NCI-H2081 (cell line): ENCODE measurements at regions not wholly inside any gene's neighbourhood (a gene's known extent, or its start where the extent isn't known, plus 50 kb on each side); places are given as distances from the start of the nearest gene placed in this dataset.
"Not testable (repeated sequence)": the region's sequence is repeated elsewhere in the genome, so short reads cannot be mapped to it uniquely, and the experiment has no call there.

Source experiments
- DNase-seq, 2 experiments: peaks; one replicate each; lab custom pipeline; 2025; lab: John Stamatoyannopoulos, UW

DNA sequence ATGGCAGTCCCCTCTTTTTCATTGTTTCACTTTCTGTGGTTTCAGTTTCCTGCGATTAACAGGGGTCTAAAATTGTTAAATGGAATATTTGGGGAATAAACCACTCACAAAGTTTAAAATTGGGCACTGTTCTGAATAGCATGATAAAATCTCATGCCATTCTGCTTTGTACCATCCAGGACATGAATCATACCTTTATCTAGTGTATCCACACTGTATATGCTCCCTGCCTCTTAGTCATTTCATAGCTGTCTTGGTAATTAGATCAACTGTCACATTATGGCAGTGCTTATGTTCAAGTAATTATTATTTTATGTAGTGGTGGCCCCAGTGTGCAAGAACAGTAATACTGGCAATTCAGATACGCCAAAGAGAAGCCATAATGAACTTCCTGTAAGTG is 734.5 kb downstream of the ZPLD1 start:
- no peak for DNase-seq

DNA sequence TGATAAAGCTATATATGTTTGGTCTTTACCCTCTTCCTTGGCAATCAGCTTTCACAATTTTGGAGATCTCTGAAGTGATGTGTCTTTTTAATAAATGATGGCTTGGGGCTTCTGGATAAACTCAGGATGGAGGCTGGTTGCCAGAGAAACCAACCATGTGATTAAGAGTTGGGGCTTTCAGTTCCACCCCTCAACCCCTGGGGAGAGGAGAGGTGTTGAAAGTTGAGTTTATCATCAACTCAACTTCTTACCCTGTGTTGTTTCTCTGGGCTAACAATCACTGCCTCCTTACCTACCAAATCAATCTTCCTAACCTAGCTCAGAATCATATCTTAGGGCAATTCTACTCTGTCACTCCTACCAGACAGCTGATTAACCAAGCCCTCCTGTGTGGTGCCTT is 735.8 kb downstream of the ZPLD1 start:
- DNase-seq = no peak

DNA sequence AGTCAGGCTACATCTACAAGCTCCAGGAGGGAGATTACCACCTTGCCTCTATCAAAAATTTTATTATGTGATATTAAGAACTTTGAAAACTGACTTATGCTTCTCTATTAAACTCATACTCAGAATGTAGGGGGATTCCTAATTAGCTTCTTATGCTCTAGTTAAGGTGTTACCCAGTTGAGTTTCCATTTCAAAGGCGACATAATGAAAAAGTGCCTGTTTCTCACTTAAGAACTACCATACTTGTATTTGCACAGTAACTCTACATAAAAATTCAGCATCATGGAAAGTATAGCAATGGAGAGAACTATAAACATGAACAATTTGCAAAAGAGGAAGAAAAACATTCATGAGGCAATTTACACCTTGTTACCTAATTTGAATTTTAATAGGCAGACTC is 739.1 kb downstream of the ZPLD1 start:
- no peak for DNase-seq

DNA sequence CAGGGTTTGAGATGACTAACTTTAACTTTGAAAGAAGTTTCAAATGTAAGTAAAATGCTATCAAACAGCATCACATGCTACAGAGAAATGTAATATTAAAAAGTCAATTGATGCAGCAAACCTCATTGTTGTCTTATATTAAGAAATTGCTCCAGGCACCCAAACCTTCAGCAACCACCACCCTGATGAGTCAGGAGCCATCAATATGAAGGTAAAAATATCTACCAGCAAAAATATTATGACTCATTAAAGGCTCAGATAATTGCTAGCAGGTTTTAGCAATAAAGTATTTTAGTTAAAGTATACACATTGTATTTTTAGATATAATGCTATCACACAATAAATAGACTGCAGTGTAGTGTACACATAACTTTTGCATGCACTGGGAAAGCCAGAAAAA is 746.3 kb downstream of the ZPLD1 start:
- no peak for DNase-seq

DNA sequence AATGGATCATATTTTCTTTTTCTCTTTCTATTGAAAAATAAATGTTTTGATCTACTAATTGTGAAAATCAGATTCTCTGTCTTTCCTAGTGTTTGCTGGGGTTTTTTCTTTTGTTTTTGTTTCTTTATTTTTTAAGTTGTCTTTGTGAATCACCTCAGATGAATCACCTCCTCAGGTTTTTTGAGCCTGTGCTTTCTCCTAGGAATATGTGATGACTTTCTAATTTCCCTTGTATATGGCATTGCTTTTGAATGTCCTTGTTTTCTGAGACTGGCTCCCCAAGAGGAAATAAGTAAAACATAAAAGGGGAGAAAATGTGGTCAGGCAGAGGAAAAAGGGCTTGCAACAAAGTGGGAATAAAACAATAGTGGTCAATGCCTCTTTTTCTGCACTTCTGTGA is 750.0 kb downstream of the ZPLD1 start:
- no peak for DNase-seq

DNA sequence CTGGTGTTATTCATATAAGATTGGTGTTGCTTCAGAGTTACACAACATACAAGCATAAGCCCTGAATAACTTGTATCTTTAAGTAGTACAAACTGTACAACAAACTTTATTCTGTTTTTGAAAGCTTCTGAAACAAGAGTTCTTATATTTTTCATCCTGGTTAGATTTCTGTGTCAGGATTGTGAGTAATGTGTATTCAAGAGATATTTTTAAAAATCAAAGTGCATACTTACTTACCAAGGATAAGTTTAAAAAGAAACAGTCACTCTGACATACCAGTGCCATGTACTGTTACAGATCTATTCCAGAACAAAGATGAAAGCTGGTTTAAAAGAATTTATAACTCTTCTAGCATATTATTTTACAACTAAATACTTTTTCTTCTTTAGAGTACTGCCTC is 755.1 kb downstream of the ZPLD1 start:
- DNase-seq = no peak

DNA sequence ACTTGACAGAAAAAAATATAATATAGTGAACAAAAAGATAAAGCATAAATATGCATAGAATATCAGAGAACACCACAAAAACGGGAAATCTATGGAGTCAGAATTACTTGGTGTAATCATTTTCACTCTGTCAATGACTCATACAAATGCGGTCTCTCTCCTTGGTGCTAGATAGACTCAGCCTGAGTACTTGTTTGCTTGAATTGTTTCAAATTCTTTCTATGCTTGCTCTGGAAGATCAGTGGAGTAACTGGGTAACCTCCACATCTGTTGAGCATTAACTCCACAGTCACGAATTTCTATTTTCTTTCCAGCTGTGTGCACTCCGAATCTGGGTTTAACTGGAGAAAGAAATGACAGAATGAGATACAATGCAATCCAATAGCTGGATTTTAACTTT is 760.4 kb downstream of the ZPLD1 start:
- DNase-seq = no peak

DNA sequence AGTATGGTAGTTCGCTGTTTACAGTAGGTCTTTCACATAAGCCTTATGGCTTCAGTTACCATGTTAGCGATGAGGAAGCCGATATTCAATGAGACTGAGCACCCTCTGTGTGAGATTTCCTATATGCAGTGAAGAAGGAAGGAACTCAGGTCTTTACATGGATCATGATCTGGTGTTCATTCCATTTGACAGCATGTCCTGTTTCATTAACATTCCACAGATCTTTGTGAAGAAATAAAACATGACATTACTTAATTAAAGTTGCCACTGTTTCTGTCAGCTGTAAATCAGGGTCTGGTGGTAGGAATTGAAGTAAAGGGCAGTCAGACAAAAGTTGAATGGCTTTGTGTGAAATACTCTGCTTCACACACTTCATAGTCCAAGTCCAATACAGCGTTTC is 768.6 kb downstream of the ZPLD1 start:
- DNase-seq = no peak

DNA sequence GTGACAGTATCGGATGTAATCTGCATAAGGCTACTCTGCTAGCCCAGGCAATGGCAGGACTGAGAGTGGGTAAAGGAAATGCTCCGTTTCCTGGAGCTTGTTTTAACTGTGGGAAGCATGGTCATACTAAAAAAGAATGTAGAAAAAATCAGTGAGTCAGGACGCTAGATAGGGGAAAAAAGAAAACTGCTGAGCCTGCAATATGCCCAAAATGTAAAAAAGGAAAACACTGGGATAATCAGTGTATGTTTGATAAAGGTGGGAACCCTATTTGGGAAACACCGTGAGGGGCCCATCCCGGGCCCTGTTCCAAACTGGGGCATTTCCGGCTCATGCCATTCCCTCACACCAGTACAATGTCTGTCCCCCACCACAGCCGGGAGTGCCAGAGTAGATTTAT is 775.8 kb downstream of the ZPLD1 start:
- DNase-seq = no peak

DNA sequence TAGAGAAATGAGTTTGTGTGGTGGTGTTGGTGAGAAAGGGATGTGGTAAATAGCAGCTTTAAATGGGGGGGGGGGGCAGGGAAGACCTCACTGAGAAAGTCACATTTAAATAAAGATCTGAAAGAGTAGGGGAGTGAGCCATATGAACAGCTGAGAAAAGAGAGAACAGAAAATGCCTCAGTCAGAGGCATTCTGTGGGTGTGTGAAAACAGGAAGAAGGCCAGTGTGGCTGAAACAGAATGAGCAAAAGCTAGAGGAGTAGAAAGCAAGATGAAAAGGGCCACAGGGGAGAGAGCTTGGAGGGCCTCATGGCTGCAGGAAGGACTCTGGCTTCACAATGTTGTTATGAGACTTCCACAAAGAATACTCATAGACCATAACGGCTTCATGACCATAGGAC is 783.3 kb downstream of the ZPLD1 start:
- DNase-seq = no peak

DNA sequence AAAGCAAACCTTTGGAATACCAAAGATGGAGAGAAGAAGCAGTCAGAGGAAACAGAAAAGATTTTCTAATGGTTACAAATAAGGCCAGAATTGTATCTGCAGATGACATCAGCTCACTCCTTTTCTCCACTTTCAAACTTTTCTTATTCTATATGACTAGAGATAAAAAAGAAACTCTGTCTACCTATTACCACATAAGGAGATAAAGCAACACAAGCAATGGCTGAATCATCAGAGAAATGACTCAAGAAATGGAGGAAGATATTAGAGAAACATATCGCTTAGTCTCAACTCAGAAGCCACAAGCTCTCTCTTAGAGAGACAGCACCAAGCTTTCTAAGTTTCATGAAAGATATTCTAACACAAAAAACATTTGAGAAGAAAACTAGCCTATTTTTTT is 784.0 kb downstream of the ZPLD1 start:
- DNase-seq = no peak

DNA sequence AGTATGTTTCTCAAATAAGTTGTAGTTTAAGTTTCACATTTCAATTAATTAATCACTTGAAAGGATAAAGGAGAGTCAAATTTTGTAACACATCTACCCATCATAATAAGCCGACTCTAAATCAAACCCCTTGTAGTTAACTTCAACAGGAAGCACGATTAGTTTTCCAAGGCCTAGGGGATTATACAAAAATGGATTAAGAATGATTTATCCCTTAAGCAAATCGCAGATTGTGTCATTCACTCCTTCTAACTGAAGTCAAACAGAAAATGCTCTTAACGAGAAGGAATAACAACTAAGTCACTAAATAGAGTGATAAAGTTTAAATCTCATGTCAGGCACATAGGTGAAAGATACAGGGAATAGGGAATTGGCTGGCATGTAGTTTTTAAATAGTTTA is 792.8 kb downstream of the ZPLD1 start:
- no peak for DNase-seq

DNA sequence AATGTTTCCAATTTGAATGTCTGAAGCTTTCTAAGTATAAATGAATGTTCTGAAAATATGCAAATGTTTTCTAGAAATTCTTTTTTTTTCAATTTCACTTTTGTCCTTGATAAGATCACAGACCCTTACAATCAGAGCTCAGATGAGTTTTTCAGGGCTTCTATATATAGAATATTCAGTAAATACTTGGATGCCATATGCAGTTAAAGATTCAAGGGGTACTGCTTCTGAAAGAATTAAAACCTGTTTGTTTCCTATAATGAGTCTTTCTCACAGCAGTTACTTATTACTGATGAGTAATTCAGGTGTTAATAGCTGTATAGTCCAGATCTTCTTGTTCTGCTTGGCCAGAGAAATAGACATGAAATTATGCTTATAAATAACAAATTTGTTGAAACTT is 812.6 kb downstream of the ZPLD1 start:
- DNase-seq = no peak

DNA sequence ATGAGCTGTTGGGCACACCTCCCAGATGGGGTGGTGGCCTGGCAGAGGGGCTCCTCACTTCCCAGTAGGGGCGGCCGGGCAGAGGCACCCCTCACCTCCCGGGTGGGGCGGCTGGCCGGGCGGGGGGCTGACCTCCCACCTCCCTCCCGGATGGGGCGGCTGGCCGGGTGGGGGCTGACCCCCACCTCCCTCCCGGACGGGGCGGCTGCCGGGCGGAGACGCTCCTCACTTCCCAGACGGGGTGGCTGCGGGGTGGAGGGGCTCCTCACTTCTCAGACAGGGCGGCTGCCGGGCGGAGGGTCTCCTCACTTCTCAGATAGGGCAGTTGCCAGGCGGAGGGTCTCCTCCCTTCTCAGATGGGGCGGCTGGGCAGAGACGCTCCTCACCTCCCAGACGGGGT is 820.0 kb downstream of the ZPLD1 start:
- DNase-seq = not testable (repeated sequence)

DNA sequence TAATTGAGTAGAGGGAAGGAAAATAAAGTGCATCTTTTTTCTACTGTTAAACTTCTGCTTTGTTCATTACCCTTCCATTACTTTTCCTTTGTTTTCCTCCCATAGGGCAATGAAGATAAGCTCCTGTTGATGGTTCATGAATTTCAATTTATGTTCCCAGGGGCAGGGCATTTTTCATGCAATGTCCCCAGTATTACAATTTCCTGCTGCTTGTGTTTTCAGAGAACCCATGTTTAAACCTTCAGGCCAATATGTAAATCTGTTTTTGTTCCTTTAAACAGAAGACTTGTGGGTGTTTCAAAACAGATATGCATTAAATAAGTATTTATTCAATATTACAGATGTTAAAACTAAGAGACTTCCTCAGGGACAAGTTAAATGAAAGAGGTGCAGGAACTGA is 834.5 kb downstream of the ZPLD1 start:
- no peak for DNase-seq

DNA sequence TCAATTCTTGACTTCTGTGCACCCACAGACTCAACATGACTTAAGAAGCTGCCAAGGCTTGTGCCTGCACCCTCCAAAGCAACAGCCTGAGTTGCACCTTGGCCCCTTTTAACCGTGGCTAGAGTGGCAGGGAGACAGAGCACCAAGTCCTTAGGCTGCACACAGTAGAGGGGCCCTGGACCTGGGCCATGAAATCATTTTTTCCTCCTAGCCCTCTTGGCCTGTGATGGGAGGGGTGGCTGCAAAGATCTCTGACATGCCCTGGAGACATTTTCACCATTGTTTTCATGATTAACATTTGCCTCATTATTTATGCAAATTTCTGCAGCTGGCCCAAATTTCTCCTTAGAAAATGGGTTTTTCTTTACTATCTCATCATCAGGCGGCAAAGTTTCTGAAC is 836.8 kb downstream of the ZPLD1 start:
- no peak for DNase-seq

DNA sequence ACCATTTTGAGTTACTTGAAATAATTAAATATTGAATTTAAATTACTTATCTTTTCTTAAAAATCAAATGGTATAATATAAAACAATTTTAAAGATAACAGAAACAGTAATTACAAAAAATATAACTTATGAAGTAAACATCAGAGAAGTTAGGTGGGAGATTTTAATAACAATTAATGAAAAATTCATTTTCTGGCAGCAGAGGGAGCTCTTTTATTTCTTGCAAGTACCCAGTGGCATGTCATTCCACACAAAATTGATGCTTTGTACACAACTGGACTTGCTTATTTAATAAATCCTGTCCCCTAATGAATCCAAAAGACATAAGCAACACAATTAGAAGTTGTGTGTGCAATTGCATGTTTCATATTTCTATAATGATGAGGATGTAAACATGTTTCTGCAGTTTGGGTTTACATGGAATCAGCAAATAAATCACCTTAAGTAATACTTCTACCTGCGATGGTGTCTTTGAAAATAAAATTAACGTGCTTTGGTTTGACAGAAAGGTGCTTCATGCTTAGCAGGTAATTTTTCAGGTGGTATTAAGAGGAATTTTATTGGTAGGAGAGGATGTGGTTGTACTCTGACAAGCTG is 861.3 kb downstream of the ZPLD1 start:
- peak; percentile 5 to 46 for DNase-seq

DNA sequence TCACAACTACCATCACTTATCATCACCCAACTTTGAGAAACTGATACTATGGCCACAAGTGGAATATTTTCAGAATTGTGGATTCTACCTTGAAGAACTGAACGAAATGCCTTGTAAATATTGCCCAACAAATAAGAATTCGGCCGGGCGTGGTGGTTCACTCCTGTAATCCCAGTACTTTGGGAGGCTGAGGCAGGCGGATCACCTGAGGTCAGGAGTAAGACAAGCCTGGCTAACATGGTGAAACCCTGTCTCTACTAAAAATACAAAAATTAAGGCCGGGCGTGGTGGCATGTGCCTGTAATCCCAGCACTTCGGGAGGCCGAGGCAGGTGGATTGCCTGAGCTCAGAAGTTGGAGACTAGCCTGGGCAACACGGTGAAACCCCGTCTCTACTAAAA is 862.7 kb downstream of the ZPLD1 start:
- DNase-seq = not testable (repeated sequence)

DNA sequence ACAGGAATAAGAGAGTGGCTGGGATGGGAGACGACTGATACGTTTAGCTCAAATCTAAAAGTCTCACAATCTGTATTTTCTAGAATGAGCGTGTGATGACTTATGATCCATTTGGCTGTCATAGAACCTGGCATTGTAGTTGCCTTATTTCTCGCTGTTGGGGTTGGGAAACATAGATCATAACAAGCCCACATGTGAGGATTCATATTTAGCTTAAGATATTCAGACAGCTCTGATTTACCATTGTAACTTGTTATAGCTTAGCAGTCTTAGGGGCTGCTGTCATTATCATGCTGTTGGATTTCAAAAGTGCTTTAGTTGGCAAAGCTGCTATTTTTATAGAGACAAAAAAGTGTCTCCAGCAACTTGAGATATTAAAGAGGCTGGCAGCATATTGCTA is 871.3 kb downstream of the ZPLD1 start:
- DNase-seq = no peak

DNA sequence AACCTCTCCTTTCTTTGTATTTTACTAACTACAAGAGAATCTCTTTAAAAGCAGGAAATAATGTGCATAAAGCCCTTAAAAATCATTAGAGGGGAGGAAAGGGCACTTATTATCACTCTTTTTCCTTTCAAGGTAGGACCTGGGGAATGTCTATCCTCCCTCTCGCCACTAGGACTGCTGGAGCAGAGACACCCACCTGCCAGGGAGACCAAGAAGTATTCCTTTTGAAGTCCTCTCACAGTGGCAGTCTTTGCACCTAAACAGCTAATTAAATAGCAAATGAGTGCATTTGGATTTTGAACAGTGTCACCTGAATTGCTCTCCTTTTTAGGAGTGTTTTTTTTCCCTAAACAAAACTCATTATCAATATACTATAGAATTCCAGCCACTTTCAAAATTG is 874.1 kb downstream of the ZPLD1 start:
- no peak for DNase-seq

DNA sequence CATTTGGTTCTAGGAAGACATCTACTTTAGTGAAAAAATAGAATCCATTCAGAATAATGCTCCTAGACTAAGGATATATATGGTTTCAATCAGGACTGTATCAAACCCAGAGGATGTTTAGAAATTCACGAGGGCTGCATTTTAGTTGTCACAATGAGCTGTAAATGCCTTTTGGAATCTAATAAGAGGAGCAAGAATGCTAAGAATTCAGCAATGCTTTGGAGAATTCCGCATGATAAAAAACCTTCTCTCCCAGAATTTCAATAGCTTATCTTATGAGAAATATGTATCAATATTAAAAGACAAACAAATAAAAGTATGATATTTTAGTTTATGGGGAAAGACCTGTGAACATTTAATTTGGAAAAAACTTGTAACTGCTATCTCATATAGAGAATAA is 885.1 kb downstream of the ZPLD1 start:
- no peak for DNase-seq

DNA sequence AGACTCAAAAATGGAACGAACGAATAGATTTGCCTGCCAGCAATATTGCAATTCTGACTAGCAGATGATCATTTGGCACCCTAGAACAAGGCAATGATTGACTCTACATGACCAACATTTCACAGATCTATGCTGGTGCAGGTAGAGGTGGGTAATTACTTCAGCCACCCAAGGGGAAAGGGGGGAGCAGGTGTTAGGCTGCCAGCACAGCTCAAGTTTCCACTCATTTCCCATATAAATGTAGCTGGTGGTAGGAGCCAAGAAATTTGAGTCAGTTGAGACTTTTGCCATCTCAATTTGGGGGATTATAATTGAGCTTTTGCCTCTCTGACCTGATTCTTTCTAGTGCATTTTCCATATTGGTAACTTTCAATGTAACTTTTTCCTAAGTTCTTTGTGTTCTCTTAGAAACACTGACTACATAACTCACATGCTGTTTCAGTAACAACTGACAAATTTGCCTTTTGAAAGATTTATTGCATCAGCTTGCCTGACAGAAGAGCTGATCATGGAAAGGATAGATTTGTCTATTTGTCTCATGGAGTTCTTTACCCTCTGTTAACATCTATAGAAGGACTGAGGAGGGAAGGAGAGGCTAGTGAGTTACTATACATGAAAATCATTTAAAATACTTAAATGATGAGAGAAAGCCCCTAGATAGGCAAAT is 902.5 kb downstream of the ZPLD1 start:
- peak; percentile 22 to 67 for DNase-seq

DNA sequence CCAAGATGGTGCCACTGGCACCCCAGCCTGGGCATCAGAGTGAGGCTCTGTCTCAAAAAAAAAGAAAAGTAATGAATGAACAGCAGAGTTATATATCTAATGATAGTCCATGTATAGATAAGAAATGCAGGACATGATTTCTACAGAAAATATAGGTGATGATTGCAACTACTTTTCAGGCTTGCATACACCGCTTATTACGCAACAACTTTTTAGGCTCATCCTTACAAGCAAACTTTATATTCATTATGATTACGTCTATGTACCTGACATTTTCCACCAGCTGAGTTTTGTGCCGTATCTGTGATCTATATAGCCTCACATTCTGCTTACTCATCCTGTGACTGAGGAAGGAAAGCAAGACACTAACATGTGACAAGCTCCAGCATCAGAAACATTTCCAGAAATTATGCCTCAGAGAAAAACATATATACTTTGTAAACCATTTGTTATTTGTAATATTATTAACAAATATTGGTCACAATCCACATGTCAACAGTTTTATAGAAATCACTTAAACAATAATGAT is 906.3 kb downstream of the ZPLD1 start:
- no peak for DNase-seq

DNA sequence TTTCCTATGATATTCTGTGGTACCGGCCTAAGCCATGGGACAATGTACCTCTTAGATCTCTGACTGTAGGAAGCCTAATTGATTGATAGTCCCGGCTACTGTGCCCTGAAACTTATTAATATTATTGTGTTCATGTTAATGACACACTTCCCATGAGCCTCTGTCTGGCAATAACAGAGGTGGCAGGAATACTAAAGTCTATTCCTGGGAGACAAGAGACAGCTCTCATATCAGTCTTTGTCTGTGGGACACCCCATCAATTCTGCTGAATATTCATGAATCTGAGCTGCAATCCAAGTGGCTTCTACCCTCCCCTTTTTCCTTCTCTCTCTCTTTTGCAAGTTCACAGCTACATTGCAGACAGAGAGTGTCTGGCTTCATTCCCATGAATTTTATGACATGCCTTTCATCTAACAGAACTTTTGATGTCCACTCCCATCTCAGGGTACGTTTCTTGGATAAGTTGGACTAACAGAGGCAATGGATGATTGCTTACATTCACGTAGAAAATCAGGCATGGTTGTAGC is 907.5 kb downstream of the ZPLD1 start:
- DNase-seq = no peak
